ENCODE measurements at regions not wholly inside any gene's neighbourhood (a gene's known extent, or its start where the extent isn't known, plus 50 kb on each side); places are given as distances from the start of the nearest gene placed in this dataset.
"Not testable (repeated sequence)": the region's sequence is repeated elsewhere in the genome, so short reads cannot be mapped to it uniquely, and the experiment has no call there.

DNA sequence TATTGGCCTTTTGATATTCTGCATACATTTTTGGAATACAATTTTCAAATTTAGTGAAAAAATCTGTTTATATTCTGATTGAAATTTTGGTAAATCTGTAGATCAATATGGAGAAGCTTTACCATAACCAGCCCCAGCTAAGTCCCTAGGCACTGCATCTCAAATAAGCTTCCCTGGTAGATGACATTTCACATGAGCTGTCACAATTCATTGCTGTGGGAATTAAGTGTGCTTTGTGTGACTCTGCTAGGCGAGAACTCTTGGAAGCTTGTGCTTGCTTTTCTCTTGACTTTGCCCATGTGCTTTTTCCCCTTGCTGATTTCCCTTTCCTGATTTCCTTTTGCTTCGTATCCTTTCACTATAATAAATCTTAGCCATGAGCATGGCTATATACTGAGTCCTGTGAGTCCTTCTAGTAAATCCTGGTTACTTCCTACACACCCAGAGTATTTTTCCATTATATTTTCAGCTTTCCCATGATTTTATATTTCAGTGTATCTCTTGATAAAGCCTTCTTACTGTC is 166.5 kb upstream of the MMS22L start:
- intact Hi-C loops (cut with micrococcal nuclease) = no loop called here

- intact Hi-C loops (cut with micrococcal nuclease) = no loop called here
Observed at GRCh38 chr6:97450087-97450486, 167.1 kb upstream of the MMS22L start.

DNA sequence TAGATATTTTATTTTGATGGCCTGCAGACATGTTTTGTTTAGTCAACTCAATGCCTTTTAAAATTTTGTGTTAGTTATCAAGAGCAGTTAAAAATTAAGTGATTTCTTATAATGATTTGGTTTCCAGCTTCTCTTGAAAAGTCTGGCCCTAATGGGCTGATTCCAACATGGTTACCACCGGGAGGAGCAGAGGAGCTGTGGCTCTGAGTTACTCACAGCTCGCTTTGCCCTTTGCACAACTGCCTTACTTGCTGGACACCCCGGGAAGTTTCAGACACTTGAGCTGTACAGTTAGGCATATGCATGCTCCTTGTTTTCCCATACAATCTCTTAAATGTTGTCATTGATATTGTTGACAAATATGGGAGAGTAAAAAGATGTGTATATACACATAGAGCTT is 173.1 kb upstream of the MMS22L start:
- intact Hi-C loops (cut with micrococcal nuclease) = no loop called here

- intact Hi-C loops (cut with micrococcal nuclease) = no loop called here
Observed at GRCh38 chr6:97459535-97459934, 176.5 kb upstream of the MMS22L start.

GRCh38 chr6:97459986-97460385 is 177.0 kb upstream of the MMS22L start:
- intact Hi-C loops (cut with micrococcal nuclease) = no loop called here

DNA sequence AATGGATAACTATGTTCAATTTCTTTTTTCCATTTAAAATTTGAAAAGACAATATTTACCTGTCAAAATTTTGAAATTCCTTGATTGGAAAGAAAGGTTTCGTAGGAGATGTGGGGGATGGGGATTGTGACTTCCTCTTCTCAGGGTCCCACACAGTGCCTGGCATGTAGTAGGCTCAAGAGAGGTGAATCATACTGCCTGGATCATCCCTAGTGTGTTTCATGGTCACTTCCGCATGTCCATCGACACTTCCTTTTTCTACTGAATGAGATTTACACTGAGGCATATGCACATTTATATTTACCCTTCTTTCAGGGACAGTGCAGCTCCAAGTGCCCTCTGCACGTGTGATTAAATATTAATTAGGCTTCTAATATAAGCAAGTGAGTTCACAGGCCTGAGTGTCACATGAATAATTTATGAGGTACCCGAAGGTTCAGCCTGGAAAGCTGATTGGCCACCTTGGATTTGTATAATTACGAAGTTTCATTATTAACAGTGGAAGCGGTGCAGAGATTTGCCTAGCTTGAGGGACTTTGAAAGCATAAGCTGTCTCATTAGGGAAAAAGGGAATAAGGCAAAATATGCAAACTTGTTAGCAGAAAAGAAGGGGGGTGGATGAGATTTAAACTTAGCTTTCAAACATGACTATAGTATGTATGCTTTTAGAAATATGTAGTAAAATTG is 177.5 kb upstream of the MMS22L start:
- intact Hi-C loops (cut with micrococcal nuclease) = no loop called here

GRCh38 chr6:97461218-97461617 is 178.2 kb upstream of the MMS22L start:
- intact Hi-C loops (cut with micrococcal nuclease) = no loop called here

DNA sequence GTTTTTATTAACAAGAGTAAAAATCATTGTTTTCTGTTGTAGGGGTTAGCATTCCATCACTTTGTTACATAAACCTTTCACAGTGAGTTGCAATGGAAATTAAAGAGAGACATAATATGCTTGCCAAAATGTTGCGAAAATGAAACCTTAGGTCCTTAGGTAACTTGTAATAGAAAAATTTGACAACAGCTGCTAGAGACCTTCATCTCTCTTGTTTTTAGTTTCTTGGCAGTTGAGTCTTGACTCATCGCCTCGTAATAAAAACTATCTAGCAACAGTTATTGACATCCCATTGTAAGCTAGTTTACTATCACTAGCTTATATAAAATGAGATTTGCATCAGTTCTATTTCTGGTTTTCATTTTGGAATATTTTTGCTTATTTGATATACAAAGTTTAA is 179.0 kb upstream of the MMS22L start:
- intact Hi-C loops (cut with micrococcal nuclease) = no loop called here

- intact Hi-C loops (cut with micrococcal nuclease) = no loop called here
Observed at GRCh38 chr6:97462938-97463598, 180.1 kb upstream of the MMS22L start.

DNA sequence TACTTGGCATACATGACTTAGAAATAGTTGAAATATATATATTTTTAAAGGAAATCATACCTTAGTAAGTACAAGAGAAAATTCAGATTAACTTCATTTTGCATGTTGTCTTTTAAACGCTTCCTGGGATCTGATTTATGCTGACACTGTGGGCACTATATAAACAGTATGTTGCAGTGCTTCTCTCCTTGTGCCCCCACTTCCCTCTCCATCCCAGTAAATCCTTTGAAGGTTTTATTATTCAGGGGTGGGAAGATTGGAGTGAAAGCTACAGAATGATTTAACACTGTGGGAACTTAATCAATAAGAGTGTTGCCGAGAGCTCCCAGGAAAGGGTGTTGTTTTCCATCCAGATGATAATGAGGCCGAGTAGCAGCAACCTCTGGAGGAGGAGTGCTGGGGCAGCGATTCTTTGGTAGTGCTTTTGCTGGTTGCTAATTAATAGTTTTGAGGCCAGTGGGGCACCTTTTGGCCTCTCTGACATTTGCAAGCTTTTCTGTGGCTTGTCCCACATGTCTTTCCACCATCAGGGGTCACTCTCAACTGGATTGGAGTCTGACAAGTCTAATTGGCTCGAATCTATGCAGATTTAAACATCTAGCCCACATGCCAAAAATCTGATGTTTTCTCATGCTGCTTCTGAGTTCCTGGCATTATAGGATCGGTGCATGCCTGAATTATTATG is 183.0 kb upstream of the MMS22L start:
- intact Hi-C loops (cut with micrococcal nuclease) = no loop called here

- intact Hi-C loops (cut with micrococcal nuclease) = no loop called here
Observed at GRCh38 chr6:97468981-97469380, 186.0 kb upstream of the MMS22L start.

DNA sequence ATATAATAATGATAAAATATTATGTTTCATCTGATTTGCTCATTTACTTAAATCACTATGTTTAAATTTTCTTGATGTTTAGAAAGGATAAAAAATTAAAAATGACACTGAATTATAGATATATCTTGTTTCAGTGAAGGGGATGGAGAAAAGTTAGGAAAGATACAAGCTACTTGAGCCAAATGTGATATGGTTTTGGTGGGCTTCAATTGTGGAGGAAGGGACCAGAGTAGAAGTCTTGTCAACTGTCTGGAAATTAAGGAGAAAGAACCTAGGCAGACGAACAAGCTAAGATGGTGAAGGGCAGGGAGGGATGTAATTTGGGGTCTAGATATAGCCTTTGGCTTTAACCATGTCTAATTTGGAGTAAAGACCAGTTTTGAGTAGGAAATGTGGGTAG is 186.4 kb upstream of the MMS22L start:
- intact Hi-C loops (cut with micrococcal nuclease) = no loop called here

GRCh38 chr6:97470322-97470721 is 187.3 kb upstream of the MMS22L start:
- intact Hi-C loops (cut with micrococcal nuclease) = no loop called here

DNA sequence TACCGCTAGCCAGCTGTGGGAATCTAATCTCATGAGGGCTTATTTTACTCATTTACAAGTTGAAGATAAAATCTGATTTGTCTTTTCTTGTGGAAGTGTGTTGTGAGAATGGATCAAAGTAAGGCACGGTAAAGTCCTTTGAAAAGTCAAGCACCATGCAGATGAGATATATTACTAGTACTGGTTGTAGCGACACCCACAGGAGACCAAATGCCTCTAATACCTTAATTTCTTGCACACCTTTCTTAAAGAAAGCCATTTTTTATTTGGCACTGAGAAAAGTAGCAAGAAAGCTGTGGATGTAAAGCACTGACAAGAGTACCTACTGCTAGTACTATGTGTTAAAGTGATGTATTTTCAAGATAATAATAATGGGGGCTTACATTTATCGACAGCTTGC is 191.0 kb upstream of the MMS22L start:
- intact Hi-C loops (cut with micrococcal nuclease) = no loop called here

- intact Hi-C loops (cut with micrococcal nuclease) = loop anchor here (1.0 kb wide), 3 partner anchors 312 to 1621 kb away; no protein-coding TSS in a partner anchor
Observed at GRCh38 chr6:97497713-97498331, 214.8 kb upstream of the MMS22L start.

DNA sequence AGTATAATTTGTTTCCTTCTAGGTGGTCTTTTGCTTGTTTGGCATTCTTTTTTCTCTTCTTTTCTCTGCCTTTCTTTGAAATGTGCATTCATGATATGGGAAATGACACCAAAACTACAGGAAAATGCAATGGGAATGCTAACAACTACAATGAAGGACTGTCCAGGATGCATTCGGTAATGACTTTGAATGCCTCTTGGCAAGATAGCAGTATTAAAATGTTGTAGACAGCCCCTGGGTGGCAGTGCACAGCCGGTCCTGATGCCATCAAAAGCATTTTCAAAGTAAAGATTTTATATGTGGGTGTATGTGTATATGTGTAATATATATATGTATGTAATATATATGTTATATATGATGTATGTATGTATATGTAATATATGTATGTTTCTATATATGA is 218.8 kb upstream of the MMS22L start:
- intact Hi-C loops (cut with micrococcal nuclease) = no loop called here

DNA sequence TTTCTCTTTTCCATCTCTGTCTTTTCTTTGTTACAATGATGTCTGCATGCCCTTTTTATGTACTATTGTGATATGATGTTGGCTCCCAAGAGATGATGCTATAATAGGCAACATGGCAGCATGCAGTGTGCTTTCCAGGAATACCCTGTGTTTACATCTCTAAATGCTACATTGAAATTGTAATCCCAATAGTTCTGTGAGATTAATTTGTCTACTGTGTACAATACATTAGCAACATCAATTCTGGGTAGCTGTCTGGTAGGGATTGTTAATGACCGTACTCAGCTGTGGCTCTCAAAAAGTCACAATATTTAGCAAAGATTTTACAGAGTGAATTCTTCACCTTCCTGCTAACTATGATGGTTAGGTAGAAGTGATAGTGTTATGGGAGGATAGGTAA is 225.6 kb upstream of the MMS22L start:
- intact Hi-C loops (cut with micrococcal nuclease) = no loop called here

DNA sequence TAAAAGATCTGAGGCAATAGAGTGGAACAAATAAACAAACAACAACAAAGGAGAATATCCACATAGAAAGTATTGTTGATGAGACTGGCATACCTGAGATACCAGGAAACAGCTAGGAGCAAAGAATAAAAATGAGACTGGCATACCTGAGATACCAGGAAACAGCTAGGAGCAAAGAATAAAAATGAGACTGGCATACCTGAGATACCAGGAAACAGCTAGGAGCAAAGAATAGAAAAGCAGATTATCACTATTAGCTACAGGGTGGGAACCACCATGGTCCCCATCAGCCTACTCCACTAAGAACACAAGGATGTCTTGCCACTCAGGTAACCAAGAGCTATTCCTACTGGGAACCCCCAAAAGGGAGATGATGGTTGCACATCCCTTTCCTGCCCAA is 230.2 kb upstream of the MMS22L start:
- intact Hi-C loops (cut with micrococcal nuclease) = not testable (repeated sequence)

GRCh38 chr6:97524811-97525210 is 241.8 kb upstream of the MMS22L start:
- intact Hi-C loops (cut with micrococcal nuclease) = no loop called here

GRCh38 chr6:97535800-97536199 is 252.8 kb upstream of the MMS22L start:
- intact Hi-C loops (cut with micrococcal nuclease) = no loop called here

GRCh38 chr6:97548354-97548753 is 265.3 kb upstream of the MMS22L start:
- intact Hi-C loops (cut with micrococcal nuclease) = no loop called here

DNA sequence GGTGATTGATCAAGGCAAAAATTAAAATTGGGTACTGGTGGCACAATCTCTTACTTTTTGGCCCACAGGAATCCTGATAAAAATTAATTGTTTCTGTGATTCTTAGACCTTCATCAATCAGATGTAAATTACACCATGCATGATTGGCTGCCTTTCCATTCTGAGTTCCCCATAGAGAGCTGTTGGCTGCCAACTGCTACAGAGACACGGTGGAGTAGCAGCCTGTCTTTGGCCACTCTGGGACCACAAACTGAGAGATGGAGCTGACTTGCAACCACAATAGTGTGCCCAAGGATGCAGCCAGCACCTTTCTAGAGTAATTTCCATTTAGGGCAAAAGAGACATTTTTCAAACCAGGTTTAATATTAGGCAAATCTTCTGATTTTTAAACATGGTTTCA is 274.3 kb upstream of the MMS22L start:
- intact Hi-C loops (cut with micrococcal nuclease) = no loop called here

All from T-helper 1 cell treated with Interleukin-12 subunit alpha and Interleukin-12 subunit beta and Interleukin-4 antibody, amounts not matched to agents 30 ng/mL and 1 ng/mL, for 36 hours (primary cell).